HepG2 (cell line): ENCODE measurements at regions not wholly inside any gene's neighbourhood (a gene's known extent, or its start where the extent isn't known, plus 50 kb on each side); places are given as distances from the start of the nearest gene placed in this dataset.

Source experiments
- ATAC-seq: fragments of 200-7000 bp; cut with Tn5 transposase; 3 replicates; pipeline ENCODE4 v1.9.1; 2020; ENCODE audit warnings: mild to moderate bottlenecking, moderate library complexity
- BruUV-seq: library from RNA; stranded (reverse); fragments of 400-500 nt; replicated peaks from 2 replicates; lab custom pipeline; 2021; lab: Mats Ljungman, UMichigan
- CTCF ChIA-PET: fragments of 300-600 bp; formaldehyde crosslinking; extraction: SDS; loops from one replicate; lab custom pipeline; 2021; ENCODE audit warnings: low total read pairs, inconsistent platforms, low intra/inter-chr PET ratio; lab: Yijun Ruan, JAX
- POLR2A ChIA-PET: fragments of 350-600 bp; sonication (Branson Sonifier 250); formaldehyde crosslinking; loops from one replicate; lab custom pipeline; 2020; ENCODE audit warnings: antibody characterized with exemption, inconsistent platforms; lab: Yijun Ruan, JAX
- DNase-seq: peaks from one replicate; pipeline ENCODE4 v3.0.0-alpha.2; 2015; ENCODE audit warnings: low spot score
- FAIRE-seq: peaks from 3 replicates; lab custom pipeline; 2011; peaks lifted over from hg19 to GRCh38; lab: Jason Lieb, UNC
- H2AFZ ChIP-seq: one replicate; pipeline ENCODE4 v1.6.1; 2011; ENCODE audit warnings: low read length, inconsistent platforms
- H3K27ac ChIP-seq: fragments of 300-600 bp; 3 replicates; pipeline ENCODE4 v1.8.0; 2011; ENCODE audit warnings: mixed run types, mild to moderate bottlenecking, mixed read lengths, low read length, inconsistent platforms; ENCODE audit not compliant: insufficient read depth; ENCODE audit errors: extremely low read length
- H3K27me3 ChIP-seq, 2 experiments: fragments of 200-600 bp in 1 of 2; 2 replicates in 1 of 2; 3 replicates in 1 of 2; pipeline versions ENCODE4 v1.6.0 to v1.8.0; 2011; ENCODE audit warnings: low read length in 2 of 2, mild to moderate bottlenecking in 2 of 2, moderate library complexity in 2 of 2, inconsistent platforms in 1 of 2; ENCODE audit not compliant: insufficient read depth in 2 of 2, control insufficient read depth in 1 of 2
- H3K36me3 ChIP-seq, 2 experiments: fragments of 200-600 bp in 1 of 2; replicated peaks in 1 of 2; 2 replicates in 1 of 2; 3 replicates in 1 of 2; pipeline versions ENCODE4 v1.5.1 to v1.8.0; 2011; ENCODE audit warnings: low read length in 2 of 2, inconsistent platforms in 1 of 2; ENCODE audit not compliant: insufficient read depth in 2 of 2, control insufficient read depth in 1 of 2
- H3K4me1 ChIP-seq: 2 replicates; pipeline ENCODE4 v1.5.1; 2012; ENCODE audit warnings: low read length, inconsistent platforms; ENCODE audit not compliant: insufficient read depth
- H3K4me2 ChIP-seq: 2 replicates; pipeline ENCODE4 v1.6.0; 2011; ENCODE audit warnings: low read depth, low read length, inconsistent platforms
- H3K4me3 ChIP-seq, 3 experiments: fragments of 200-600 bp in 1 of 3; sonication (generic), shearing (Covaris generic) in 1 of 3; replicated peaks in 1 of 3; 2 replicates each; pipeline ENCODE4 v1.5.1; 2011 to 2016; ENCODE audit warnings: low read length in 3 of 3, inconsistent platforms in 2 of 3, low read depth in 2 of 3, mild to moderate bottlenecking in 2 of 3, control low read depth in 1 of 3, mixed read lengths in 1 of 3; ENCODE audit not compliant: insufficient read depth in 1 of 3
- H3K79me2 ChIP-seq: one replicate; pipeline ENCODE4 v1.6.1; 2011; ENCODE audit warnings: low read length, inconsistent platforms; ENCODE audit not compliant: insufficient read depth
- H3K9ac ChIP-seq: 2 replicates; pipeline ENCODE4 v1.6.0; 2011; ENCODE audit warnings: mild to moderate bottlenecking, low read depth, low read length, inconsistent platforms; ENCODE audit not compliant: insufficient read depth
- H3K9me3 ChIP-seq: 2 replicates; pipeline ENCODE4 v1.5.1; 2012; ENCODE audit warnings: mild to moderate bottlenecking, low read length
- H4K20me1 ChIP-seq: 2 replicates; pipeline ENCODE4 v1.6.0; 2011; ENCODE audit warnings: inconsistent platforms, mild to moderate bottlenecking, low read length, moderate library complexity; ENCODE audit not compliant: insufficient read depth
- CEBPG ChIP-seq: IDR thresholded peaks from 2 replicates; pipeline ENCODE4 v1.6.1; 2016
- CSRNP1 ChIP-seq: sonication (generic); formaldehyde crosslinking; IDR thresholded peaks from 2 replicates; pipeline ENCODE4 v1.8.1; 2023; ENCODE audit warnings: mild to moderate bottlenecking, missing genetic modification reagents
- EEA1 ChIP-seq: sonication (generic); formaldehyde crosslinking; IDR thresholded peaks from 2 replicates; pipeline ENCODE4 v1.5.1; 2020; ENCODE audit warnings: mild to moderate bottlenecking, missing genetic modification reagents, borderline replicate concordance
- HCFC1 ChIP-seq: fragments of 150-350 bp; IDR thresholded peaks from 2 replicates; pipeline ENCODE4 v1.6.1; 2014; ENCODE audit warnings: low read depth, low read length
- KLF6 ChIP-seq: IDR thresholded peaks from 2 replicates; pipeline ENCODE4 v1.8.0; 2016; ENCODE audit warnings: missing biosample characterization, missing genetic modification reagents
- MAFF ChIP-seq: IDR thresholded peaks from 2 replicates; pipeline ENCODE4 v1.6.1; 2011; ENCODE audit warnings: low read depth, low read length, improper control_type of control experiment
- MBNL3 ChIP-seq: fragments of 250-450 bp; sonication (Bioruptor Pico); conservative IDR thresholded peaks from 2 replicates; pipeline ENCODE4 v1.8.0; 2022; ENCODE audit warnings: mild to moderate bottlenecking, inconsistent platforms
- NCOA2 ChIP-seq: sonication (generic); formaldehyde crosslinking; IDR thresholded peaks from 2 replicates; pipeline ENCODE4 v1.8.0; 2022; ENCODE audit warnings: inconsistent platforms
- NONO ChIP-seq, 2 experiments: fragments of 450-650 bp in 1 of 2; sonication (generic) in 1 of 2; formaldehyde crosslinking in 1 of 2; IDR thresholded peaks in 1 of 2; conservative IDR thresholded peaks in 1 of 2; 2 replicates each; pipeline versions ENCODE4 v1.6.1 to v1.8.0; 2017 to 2022; ENCODE audit warnings: mild to moderate bottlenecking in 1 of 2, missing genetic modification reagents in 1 of 2, moderate library complexity in 1 of 2
- RBM39 ChIP-seq: fragments of 200-400 bp; formaldehyde crosslinking; IDR thresholded peaks from one replicate; pipeline ENCODE4 v1.6.1; 2018; ENCODE audit warnings: antibody characterized with exemption, mild to moderate bottlenecking, low read depth, low read length; ENCODE audit not compliant: poor library complexity, severe bottlenecking
- SOX6 ChIP-seq, 2 experiments: fragments of 450-650 bp in 1 of 2; sonication (generic) in 1 of 2; formaldehyde crosslinking in 1 of 2; IDR thresholded peaks; 2 replicates each; pipeline versions ENCODE4 v1.4.0 to v1.6.1; 2017 to 2020; ENCODE audit warnings: antibody characterized with exemption in 1 of 2, mild to moderate bottlenecking in 1 of 2, missing genetic modification reagents in 1 of 2
- SRY ChIP-seq: sonication (generic); formaldehyde crosslinking; IDR thresholded peaks from 2 replicates; pipeline ENCODE4 v1.8.0; 2022; ENCODE audit warnings: mild to moderate bottlenecking, missing genetic modification reagents
- TCF7 ChIP-seq: sonication (generic); IDR thresholded peaks from 2 replicates; pipeline ENCODE4 v1.6.1; 2016; ENCODE audit warnings: antibody characterized with exemption, low read depth
- ZFP90 ChIP-seq: sonication (generic); formaldehyde crosslinking; IDR thresholded peaks from 2 replicates; pipeline ENCODE4 v1.8.0; 2022; ENCODE audit warnings: missing genetic modification reagents, mild to moderate bottlenecking, inconsistent platforms, borderline replicate concordance
- ZNF12 ChIP-seq: sonication (generic); formaldehyde crosslinking; IDR thresholded peaks from 2 replicates; pipeline ENCODE4 v1.5.0; 2020; ENCODE audit warnings: missing genetic modification reagents
- ZNF362 ChIP-seq: sonication (generic); formaldehyde crosslinking; IDR thresholded peaks from 2 replicates; pipeline ENCODE4 v1.4.0; 2020; ENCODE audit warnings: missing genetic modification reagents, mild to moderate bottlenecking, borderline replicate concordance
- ZNF44 ChIP-seq: sonication (generic); formaldehyde crosslinking; IDR thresholded peaks from 2 replicates; pipeline ENCODE4 v1.5.1; 2020; ENCODE audit warnings: mild to moderate bottlenecking, missing genetic modification reagents
- ZNF556 ChIP-seq: sonication (generic); formaldehyde crosslinking; IDR thresholded peaks from 2 replicates; pipeline ENCODE4 v1.4.0; 2020; ENCODE audit warnings: mild to moderate bottlenecking, missing genetic modification reagents, borderline replicate concordance
- ZNF724P ChIP-seq: sonication (generic); formaldehyde crosslinking; IDR thresholded peaks from 2 replicates; pipeline ENCODE4 v1.8.0; 2022; ENCODE audit warnings: missing genetic modification reagents, borderline replicate concordance
- ZNF776 ChIP-seq: sonication (generic); formaldehyde crosslinking; IDR thresholded peaks from 2 replicates; pipeline ENCODE4 v1.4.0; 2020; ENCODE audit warnings: mild to moderate bottlenecking, missing genetic modification reagents
- WGBS: methylation state at CpG from one replicate; pipeline ENCODE4 v1.1.6; 2017; ENCODE audit warnings: low lambda C conversion rate; 5-methylcytosine and 5-hydroxymethylcytosine counted together
- in situ Hi-C: cut with HindIII; loops from 2 replicates; pipeline ENCODE4 v1.10.0; 2017; ENCODE audit warnings: low pct_unique_long_range_greater_than_20kb; ENCODE audit not compliant: extremely low pct_ligation_motif_present
- intact Hi-C: fragments of 100-400 bp; cut with micrococcal nuclease; formaldehyde crosslinking; loops from one replicate; pipeline ENCODE4 v1.10.0; 2022; ENCODE audit not compliant: unreplicated experiment
- TF ChIP-seq, protein P1 (sequence below): sonication (generic); formaldehyde crosslinking; IDR thresholded peaks from 2 replicates; pipeline ENCODE4 v1.5.0; 2020; ENCODE audit warnings: mild to moderate bottlenecking, missing genetic modification reagents

DNA sequence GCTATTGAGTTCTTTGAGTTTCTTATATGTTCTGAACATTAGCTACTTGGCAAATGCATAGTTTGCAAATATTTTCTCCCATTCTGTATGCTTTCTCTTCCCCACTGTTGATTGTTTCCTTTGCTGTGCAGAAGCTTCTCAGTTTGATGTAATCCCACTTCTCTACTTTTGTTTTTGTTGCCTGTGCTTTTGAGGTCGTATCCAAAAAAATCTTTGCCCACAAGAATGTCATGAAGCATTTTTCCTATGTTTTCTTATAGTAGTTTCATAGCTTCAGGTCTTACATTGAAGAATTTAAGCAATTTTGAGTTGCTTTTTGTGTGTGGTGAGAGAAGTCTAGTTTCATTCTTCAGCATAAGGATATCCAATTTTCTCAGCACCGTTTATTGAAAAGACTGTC is 536.7 kb upstream of the ARGLU1 start (continued):
- TF ChIP-seq ZNF776: no peak
- no peak for TF ChIP-seq MBNL3 (CRISPR knock-in tag)
- TF ChIP-seq EEA1 (CRISPR knock-in tag): no peak
- TF ChIP-seq SRY: no peak
- TF ChIP-seq CEBPG (CRISPR knock-in tag): no peak
- no peak for TF ChIP-seq ZNF362 (CRISPR knock-in tag)

- Histone ChIP-seq H3K9ac (no peak overlapping the region), H3K9me3 (no peaks in the 10 kb centered on the region), H3K79me2 (no peaks in the 10 kb centered on the region), H3K27me3 (no peaks in the 10 kb centered on the region), H3K36me3 (no peaks in the 10 kb centered on the region), H3K4me1 (peaks cover 4% of the 10 kb centered on the region; the same call in 1 of the 2 replicates), H3K27ac (no peak overlapping the region), H2AFZ (no peak overlapping the region), H3K4me2 (no peak overlapping the region), H4K20me1 (no peaks in the 10 kb centered on the region), H3K4me3 (no peak overlapping the region)
- in situ Hi-C loops: no loop called here
- POLR2A ChIA-PET: no interaction called here
- no TSS peak for BruUV-seq
- no peak for FAIRE-seq
- intact Hi-C loops: no loop called here
- 2% methylated on average over 1 of the region's 1 CpG for WGBS
- CTCF ChIA-PET: no interaction called here
- no peak for ATAC-seq
- DNase-seq: no peak
- no peak for TF ChIP-seq KLF6
- no peak for TF ChIP-seq SOX6 (IDR thresholded peaks at IDR 0.05)
- no peak for TF ChIP-seq SOX6 (CRISPR knock-in tag; IDR thresholded peaks at IDR 0.05)
- TF ChIP-seq NONO (IDR thresholded peaks at IDR 0.05): no peak
- no peak for TF ChIP-seq NONO (CRISPR knock-in tag; conservative IDR thresholded peaks at IDR 0.05)
- TF ChIP-seq ZNF44 (CRISPR knock-in tag): no peak
- TF ChIP-seq CSRNP1 (CRISPR knock-in tag): no peak
- no peak for TF ChIP-seq TCF7
- TF ChIP-seq MAFF: no peak
- TF ChIP-seq RBM39: no peak
- TF ChIP-seq ZFP90 (CRISPR knock-in tag): no peak
- no peak for TF ChIP-seq ZNF724P (CRISPR knock-in tag)
- TF ChIP-seq HCFC1: no peak
- no peak for TF ChIP-seq ZNF12
- TF ChIP-seq ZNF556 (CRISPR knock-in tag): no peak
- no peak for TF ChIP-seq NCOA2 (CRISPR knock-in tag)
- TF ChIP-seq, protein P1, sequence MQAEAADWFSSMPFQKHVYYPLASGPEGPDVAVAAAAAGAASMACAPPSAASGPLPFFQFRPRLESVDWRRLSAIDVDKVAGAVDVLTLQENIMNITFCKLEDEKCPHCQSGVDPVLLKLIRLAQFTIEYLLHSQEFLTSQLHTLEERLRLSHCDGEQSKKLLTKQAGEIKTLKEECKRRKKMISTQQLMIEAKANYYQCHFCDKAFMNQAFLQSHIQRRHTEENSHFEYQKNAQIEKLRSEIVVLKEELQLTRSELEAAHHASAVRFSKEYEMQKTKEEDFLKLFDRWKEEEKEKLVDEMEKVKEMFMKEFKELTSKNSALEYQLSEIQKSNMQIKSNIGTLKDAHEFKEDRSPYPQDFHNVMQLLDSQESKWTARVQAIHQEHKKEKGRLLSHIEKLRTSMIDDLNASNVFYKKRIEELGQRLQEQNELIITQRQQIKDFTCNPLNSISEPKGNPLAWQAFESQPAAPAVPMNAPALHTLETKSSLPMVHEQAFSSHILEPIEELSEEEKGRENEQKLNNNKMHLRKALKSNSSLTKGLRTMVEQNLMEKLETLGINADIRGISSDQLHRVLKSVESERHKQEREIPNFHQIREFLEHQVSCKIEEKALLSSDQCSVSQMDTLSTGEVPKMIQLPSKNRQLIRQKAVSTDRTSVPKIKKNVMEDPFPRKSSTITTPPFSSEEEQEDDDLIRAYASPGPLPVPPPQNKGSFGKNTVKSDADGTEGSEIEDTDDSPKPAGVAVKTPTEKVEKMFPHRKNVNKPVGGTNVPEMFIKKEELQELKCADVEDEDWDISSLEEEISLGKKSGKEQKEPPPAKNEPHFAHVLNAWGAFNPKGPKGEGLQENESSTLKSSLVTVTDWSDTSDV (CRISPR knock-in tag): no peak
Measured at GRCh38 chr13:107102676-107103075, 534.7 kb upstream of the ARGLU1 start.
